GM19438 (cell line): ENCODE measurements at regions not wholly inside any gene's neighbourhood (a gene's known extent, or its start where the extent isn't known, plus 50 kb on each side); places are given as distances from the start of the nearest gene placed in this dataset.

ENCODE experiments used
- ATAC-seq: cut with Tn5 transposase; IDR thresholded peaks from one replicate; pipeline ENCODE4 v1.9.1; 2021; ENCODE audit warnings: low read depth; ENCODE audit not compliant: unreplicated experiment

GRCh38 chr5:112647428-112647827, 90.3 kb upstream of the APC start:
- ATAC-seq, result no peak

GRCh38 chr5:112648264-112648663, 89.4 kb upstream of the APC start:
- no peak for ATAC-seq

- ATAC-seq, result no peak
Observed at GRCh38 chr5:112649882-112650281, 87.8 kb upstream of the APC start.

- no peak for ATAC-seq
Observed at GRCh38 chr5:112653638-112654205, 84.0 kb upstream of the APC start.

GRCh38 chr5:112655513-112655912, 82.2 kb upstream of the APC start:
- no peak for ATAC-seq

GRCh38 chr5:112656451-112656850, 81.2 kb upstream of the APC start:
- ATAC-seq, result no peak

- no peak for ATAC-seq
Observed at GRCh38 chr5:112657804-112658203, 79.9 kb upstream of the APC start.

GRCh38 chr5:112660359-112660758, 77.3 kb upstream of the APC start:
- no peak for ATAC-seq

GRCh38 chr5:112663146-112663545, 74.5 kb upstream of the APC start:
- ATAC-seq, result no peak

GRCh38 chr5:112668016-112668415, 69.7 kb upstream of the APC start:
- no peak for ATAC-seq

GRCh38 chr5:112668911-112669310, 68.8 kb upstream of the APC start:
- ATAC-seq, result no peak

GRCh38 chr5:112669328-112669963, 68.2 kb upstream of the APC start:
- no peak for ATAC-seq

GRCh38 chr5:112671687-112672086, 66.0 kb upstream of the APC start:
- no peak for ATAC-seq

GRCh38 chr5:112681481-112681908, 56.2 kb upstream of the APC start:
- ATAC-seq, result peak; percentile 51

- ATAC-seq, result no peak
Observed at GRCh38 chr5:112682621-112683061, 55.0 kb upstream of the APC start.

- ATAC-seq, result no peak
Observed at GRCh38 chr5:112684121-112684520, 53.6 kb upstream of the APC start.

- ATAC-seq, result no peak
Observed at GRCh38 chr5:112684737-112685136, 52.9 kb upstream of the APC start.

- no peak for ATAC-seq
Observed at GRCh38 chr5:112685386-112685785, 52.3 kb upstream of the APC start.

GRCh38 chr5:112685931-112686330, 51.8 kb upstream of the APC start:
- ATAC-seq, result no peak

GRCh38 chr5:112686675-112687074, 51.0 kb upstream of the APC start:
- no peak for ATAC-seq

- ATAC-seq, result no peak
Observed at GRCh38 chr5:112687306-112687705, 50.4 kb upstream of the APC start.
